ENCODE measurements at regions not wholly inside any gene's neighbourhood (a gene's known extent, or its start where the extent isn't known, plus 50 kb on each side); places are given as distances from the start of the nearest gene placed in this dataset.

DNA sequence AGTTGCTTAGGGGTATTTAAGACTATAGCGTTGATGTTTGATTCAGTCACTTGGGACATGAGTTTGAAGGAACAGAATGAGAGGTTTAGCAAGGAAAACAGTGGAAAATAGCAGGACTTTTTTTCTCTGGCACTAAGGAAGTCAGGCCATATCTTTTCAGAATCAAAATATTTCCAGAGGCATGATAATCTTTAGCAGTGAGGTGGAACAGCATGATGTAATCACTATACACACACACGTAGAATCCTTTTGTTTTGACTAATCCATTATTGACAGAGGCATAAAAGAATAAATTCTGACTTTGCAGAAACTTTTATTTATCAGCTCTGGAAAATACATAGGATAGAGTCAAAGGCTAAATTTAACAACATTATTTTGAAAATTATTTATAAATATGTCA, 174.1 kb downstream of the ZPLD1 start:
- no peaks in the 10 kb centered on the region for H3K27me3 ChIP-seq (replicated peaks in 1 of 4; ENCODE audit: control insufficient read depth in 3 of 4, extremely low read depth in 1 of 4, insufficient read depth in 3 of 4, low read length in 3 of 4)
- H2AK5ac ChIP-seq (ENCODE audit: low read depth, low read length): no peak overlapping the region
- H3K79me2 ChIP-seq (ENCODE audit: control insufficient read depth in 1 of 2, insufficient read depth in 2 of 2, low read length in 2 of 2): no peaks in the 10 kb centered on the region
- H4K8ac ChIP-seq (ENCODE audit: extremely low read depth, insufficient read depth, low read length): no peak overlapping the region
- no peaks in the 10 kb centered on the region; a peak in 1 of 7 replicates for H3K4me1 ChIP-seq (replicated peaks in 1 of 4; ENCODE audit: control insufficient read depth in 3 of 4, insufficient read depth in 4 of 4, low read length in 3 of 4)
- no peak overlapping the region for H2BK12ac ChIP-seq (ENCODE audit: low read depth, low read length)
- H4K20me1 ChIP-seq (replicated peaks in 1 of 2; ENCODE audit: control insufficient read depth in 1 of 2, insufficient read depth in 2 of 2, low read length in 2 of 2): no peaks in the 10 kb centered on the region
- H4K5ac ChIP-seq (ENCODE audit: insufficient read length, low read depth, low read length): no peak overlapping the region
- no peak overlapping the region for H3K56ac ChIP-seq (replicated peaks; ENCODE audit: insufficient read length, low read depth, low read length)
- DNase-seq (ENCODE audit: low read depth in 1 of 2, low spot score in 2 of 2): no peak
- no peaks in the 10 kb centered on the region for H3K79me1 ChIP-seq (ENCODE audit: low read depth, low read length)
- no peak overlapping the region for H2BK20ac ChIP-seq (ENCODE audit: low read length)
- H3K9ac ChIP-seq (replicated peaks in 1 of 4; ENCODE audit: extremely low read depth in 1 of 4, low read depth in 3 of 4, low read length in 3 of 4): no peak overlapping the region
- no peak overlapping the region for H3K27ac ChIP-seq (ENCODE audit: low read depth, low read length)
- H2BK120ac ChIP-seq (replicated peaks; ENCODE audit: low read depth, low read length): no peak overlapping the region
- FAIRE-seq: no peak
- no peak overlapping the region for H4K91ac ChIP-seq (replicated peaks; ENCODE audit: insufficient read length, low read length)
- POLR2A ChIA-PET (ENCODE audit: partially characterized antibody): no interaction called here
- no peak overlapping the region for H2BK5ac ChIP-seq (ENCODE audit: low read depth, low read length)
- no peaks in the 10 kb centered on the region for H3K36me3 ChIP-seq (ENCODE audit: control insufficient read depth in 2 of 4, insufficient read depth in 4 of 4, low read length in 3 of 4)
- no peak overlapping the region for H3K4ac ChIP-seq (replicated peaks; ENCODE audit: insufficient read length, low read depth, low read length)
- H3K18ac ChIP-seq (ENCODE audit: extremely low read depth, low read length): no peak overlapping the region
- no peak overlapping the region for H2BK15ac ChIP-seq (ENCODE audit: low read length)
- H3K23me2 ChIP-seq (ENCODE audit: low read depth, low read length): no peaks in the 10 kb centered on the region
- H2AFZ ChIP-seq (ENCODE audit: low read length): no peak overlapping the region
- WGBS, 2 experiments (ENCODE audit: extremely low coverage in 1 of 2, insufficient coverage in 1 of 2, insufficient read length in 1 of 2, insufficient replicate concordance in 2 of 2, low coverage in 1 of 2, low lambda C conversion rate in 2 of 2, missing lambda C conversion rate in 1 of 2): 85% methylated on average over 2 of the region's 2 CpGs; no CpG with 5 or more reads in 1 of the 2 experiments
- no peak overlapping the region for H3K4me3 ChIP-seq (ENCODE audit: extremely low read depth in 1 of 4, insufficient read depth in 2 of 4, low read depth in 3 of 4, low read length in 4 of 4)
- no peak for TF ChIP-seq ZNF274 (IDR thresholded peaks at IDR 0.05; ENCODE audit: borderline replicate concordance, extremely low read depth, low read length)
- no peak for TF ChIP-seq YY1 (IDR thresholded peaks at IDR 0.05; ENCODE audit: low read depth, low read length)
- no peak for TF ChIP-seq EZH2 (IDR thresholded peaks at IDR 0.05; ENCODE audit: low read depth, low read length, severe bottlenecking)
- no peak for TF ChIP-seq SUZ12 (IDR thresholded peaks at IDR 0.05; ENCODE audit: low read length)
- TF ChIP-seq RBBP5 (IDR thresholded peaks at IDR 0.05; ENCODE audit: borderline replicate concordance, low read depth, low read length): no peak
- no peak for TF ChIP-seq BRCA1 (IDR thresholded peaks at IDR 0.05; ENCODE audit: low read depth, low read length)
- no peak for TF ChIP-seq NRF1 (IDR thresholded peaks at IDR 0.05; ENCODE audit: low read depth, low read length)
- no peak for TF ChIP-seq HDAC6 (IDR thresholded peaks at IDR 0.05; ENCODE audit: low read depth, low read length)
- TF ChIP-seq RFX5 (IDR thresholded peaks at IDR 0.05; ENCODE audit: borderline replicate concordance, low read depth, low read length): no peak
- no peak for TF ChIP-seq POLR2A (IDR thresholded peaks at IDR 0.05; ENCODE audit: control extremely low read depth in 1 of 2, low read depth in 2 of 2, low read length in 2 of 2)
- CTCF ChIA-PET (ENCODE audit: partially characterized antibody): no interaction called here
- H3K9me3 ChIP-seq (ENCODE audit: insufficient read depth in 2 of 2, low read depth in 1 of 2, low read length in 1 of 2): no peaks in the 10 kb centered on the region; a peak in 1 of 4 replicates
- H3K4me2 ChIP-seq (ENCODE audit: insufficient read depth in 1 of 2, low read depth in 2 of 2, low read length in 2 of 2): no peak overlapping the region
- no peak overlapping the region for H3K14ac ChIP-seq (ENCODE audit: insufficient read length)
- no peak overlapping the region for H3K23ac ChIP-seq (ENCODE audit: insufficient read length)
